ENCODE measurements at regions not wholly inside any gene's neighbourhood (a gene's known extent, or its start where the extent isn't known, plus 50 kb on each side); places are given as distances from the start of the nearest gene placed in this dataset.

- TF ChIP-seq CTCF (IDR thresholded peaks at IDR 0.05 in 2 of 3, conservative IDR thresholded peaks at IDR 0.05 in 1 of 3; ENCODE audit: control insufficient read depth in 2 of 3, extremely low read depth in 1 of 3, insufficient read depth in 1 of 3, low read depth in 3 of 3, low read length in 3 of 3) (no peak), BACH1 (IDR thresholded peaks at IDR 0.05; ENCODE audit: borderline replicate concordance) (no peak), POLR2AphosphoS5 (IDR thresholded peaks at IDR 0.05; ENCODE audit: low read length) (no peak), RELA (IDR thresholded peaks at IDR 0.05; ENCODE audit: borderline replicate concordance, partially characterized antibody) (no peak), POLR2A (IDR thresholded peaks at IDR 0.05; ENCODE audit: low read depth, low read length) (no peak)
Observed at GRCh38 chr13:81927347-81927746, 1586.4 kb upstream of the SPRY2 start.

Measured in GM12878 (cell line).